GM12874 (cell line): ENCODE measurements at regions not wholly inside any gene's neighbourhood (a gene's known extent, or its start where the extent isn't known, plus 50 kb on each side); places are given as distances from the start of the nearest gene placed in this dataset.

ENCODE experiments used
- CTCF ChIP-seq: IDR thresholded peaks from 2 replicates; pipeline ENCODE4 v1.5.1; 2011; ENCODE audit warnings: low read depth, mild to moderate bottlenecking, control low read depth, low read length, moderate library complexity; ENCODE audit not compliant: insufficient read depth

DNA sequence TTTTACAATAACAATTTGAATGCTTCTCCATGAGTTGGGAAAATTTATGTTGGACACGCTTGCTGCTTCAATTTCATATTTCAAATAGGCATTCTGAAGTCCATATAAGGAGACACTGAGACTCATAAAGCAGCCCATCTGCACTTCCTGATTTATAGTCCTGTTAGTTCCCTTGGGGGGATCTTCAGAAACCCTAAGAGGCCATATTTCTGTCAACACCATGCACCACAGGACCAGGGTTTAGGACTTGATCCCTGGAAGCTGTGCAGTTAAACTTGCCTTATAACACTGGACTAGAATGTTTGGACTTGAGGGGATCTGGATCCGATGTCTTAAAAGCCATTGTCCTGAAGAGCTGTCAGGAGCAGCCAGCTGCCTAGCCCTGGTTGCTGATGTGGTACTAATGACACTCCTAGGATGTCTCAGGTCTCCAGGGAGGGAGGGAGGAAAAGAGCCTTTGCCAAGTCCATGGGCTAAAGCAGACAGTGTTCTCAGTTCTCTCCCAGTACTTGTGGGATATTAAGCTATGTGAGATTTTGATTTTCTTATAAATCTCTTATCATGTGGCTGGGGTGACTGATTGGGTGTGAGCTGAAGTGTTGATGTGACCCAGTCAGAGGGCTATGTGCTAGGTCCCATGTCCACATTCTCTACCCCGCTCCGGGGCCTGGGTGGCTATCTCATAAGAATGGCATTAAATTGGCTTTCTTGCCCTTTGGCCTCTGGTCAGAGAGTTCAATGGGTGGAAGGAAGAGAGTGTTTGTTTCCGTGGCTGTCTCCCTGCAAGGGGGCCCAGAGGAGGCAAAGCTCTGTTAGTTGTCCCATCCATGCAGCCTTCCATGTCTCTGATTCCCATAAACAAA lies 399.8 kb downstream of the OSTF1 start:
- TF ChIP-seq CTCF = no peak

- no peak for TF ChIP-seq CTCF
These were observed 400.4 kb downstream of the OSTF1 start for GRCh38 chr9:75488719-75489110.

DNA sequence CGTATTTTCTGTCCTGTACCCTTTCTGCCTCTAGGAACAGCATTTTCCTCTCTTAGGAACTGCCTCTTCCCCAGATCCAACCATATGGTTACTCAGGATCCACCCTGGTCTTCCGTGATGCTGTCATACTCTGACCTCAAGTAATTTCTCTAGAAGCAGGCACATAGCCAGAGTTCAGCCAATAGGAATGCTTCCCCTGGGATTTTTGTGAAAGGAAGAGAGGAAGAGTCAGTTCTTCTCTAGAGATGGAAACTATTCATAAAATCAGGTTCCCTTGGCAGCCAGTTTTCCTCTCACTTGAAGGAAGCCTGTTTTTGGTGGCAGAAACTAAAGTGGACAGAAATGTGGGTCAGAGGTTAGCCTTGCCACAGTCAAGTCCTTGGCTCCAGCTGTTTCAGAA lies 400.1 kb upstream of the PCSK5 start:
- TF ChIP-seq CTCF = no peak

GRCh38 chr9:75491533-75491932 lies 398.9 kb upstream of the PCSK5 start:
- no peak for TF ChIP-seq CTCF

- no peak for TF ChIP-seq CTCF
These were observed 390.7 kb upstream of the PCSK5 start for GRCh38 chr9:75499812-75500211.

DNA sequence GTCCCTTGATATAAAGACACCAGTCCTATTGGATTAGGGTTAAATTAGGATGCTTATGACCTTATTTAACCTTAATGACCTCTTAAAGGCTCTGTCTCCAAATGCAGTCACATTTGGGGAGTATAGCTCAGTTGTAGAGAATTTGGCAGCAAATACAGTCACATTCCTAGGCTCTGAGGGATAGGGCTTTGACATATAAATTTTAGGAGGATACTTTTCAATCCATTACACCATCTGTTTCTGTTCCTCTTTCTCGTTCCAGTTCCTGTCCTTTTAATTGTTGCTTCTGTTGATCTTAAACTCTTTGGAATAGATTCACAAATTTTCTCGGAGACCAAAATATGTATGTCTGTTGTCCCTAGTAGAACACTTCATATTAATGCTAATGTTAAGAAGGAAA lies 390.0 kb upstream of the PCSK5 start:
- no peak for TF ChIP-seq CTCF

DNA sequence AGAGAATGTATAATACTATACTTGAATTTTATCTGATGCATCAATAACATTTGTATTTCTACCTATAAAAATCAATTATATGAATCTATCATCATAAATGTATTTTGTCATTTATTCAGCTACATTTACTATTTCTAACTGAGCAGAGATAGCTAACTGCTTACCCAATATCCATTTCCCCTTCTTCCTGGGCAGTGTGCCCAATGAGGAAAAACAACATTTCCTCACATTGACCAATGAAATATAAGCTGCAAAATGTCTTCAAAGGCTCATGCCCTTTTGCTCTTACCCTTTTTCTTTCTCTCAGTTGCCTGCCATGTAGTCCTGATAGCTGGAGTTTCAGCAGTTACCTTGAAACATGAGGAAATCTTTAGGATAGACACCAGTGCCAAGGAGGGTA lies 385.8 kb upstream of the PCSK5 start:
- TF ChIP-seq CTCF = no peak

DNA sequence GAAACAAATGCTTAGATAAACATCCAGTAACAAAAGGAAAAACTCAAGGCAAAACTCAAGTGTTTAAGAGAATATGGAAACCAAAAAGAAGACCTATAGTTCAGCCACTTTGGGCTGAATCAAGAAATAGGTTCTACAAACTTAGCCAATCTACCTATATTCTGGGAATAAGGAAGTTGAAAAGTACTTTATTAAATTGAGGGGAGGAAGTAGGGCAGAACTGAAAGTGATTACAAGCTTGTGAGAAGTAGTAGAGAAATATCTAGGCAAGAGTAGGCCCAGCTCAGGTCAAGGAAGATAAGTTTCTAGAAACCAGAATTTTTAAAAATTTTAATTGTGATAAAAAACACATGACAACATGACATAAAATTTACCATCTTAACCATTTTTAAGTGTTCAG lies 384.8 kb upstream of the PCSK5 start:
- TF ChIP-seq CTCF = no peak
